GM18873 (cell line): ENCODE measurements at regions not wholly inside any gene's neighbourhood (a gene's known extent, or its start where the extent isn't known, plus 50 kb on each side); places are given as distances from the start of the nearest gene placed in this dataset.

Experiments used
- ATAC-seq: cut with Tn5 transposase; IDR thresholded peaks from one replicate; pipeline ENCODE4 v1.9.1; 2021; ENCODE audit warnings: mild to moderate bottlenecking, moderate library complexity, moderate number of reproducible peaks; ENCODE audit not compliant: unreplicated experiment, low FRiP score

- ATAC-seq = no peak
Observed at GRCh38 chr4:175421506-175421905, 390.6 kb downstream of the GPM6A start.

GRCh38 chr4:175422331-175422730, 389.7 kb downstream of the GPM6A start:
- no peak for ATAC-seq

DNA sequence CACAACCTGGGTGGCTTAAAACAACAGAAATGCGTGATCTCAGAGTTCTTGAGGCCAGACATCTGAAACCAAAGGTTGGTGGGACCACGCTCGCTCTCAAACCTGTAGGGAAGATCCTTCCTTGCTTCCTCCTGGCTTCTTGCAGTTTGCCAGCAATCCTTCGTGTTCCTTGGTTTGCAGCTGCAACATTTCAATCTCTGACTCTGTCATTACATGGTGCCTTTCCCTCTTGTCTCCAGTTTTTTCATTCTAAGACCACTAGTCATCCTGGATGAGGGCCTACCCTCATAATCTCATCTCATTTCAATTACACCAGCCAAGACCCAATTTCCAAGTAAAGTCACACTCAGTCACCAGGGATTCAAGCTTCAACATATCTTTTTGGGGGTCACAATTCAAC, 388.0 kb downstream of the GPM6A start:
- no peak for ATAC-seq

- ATAC-seq = no peak
Observed at GRCh38 chr4:175427751-175428150, 384.3 kb downstream of the GPM6A start.

- ATAC-seq = no peak
Observed at GRCh38 chr4:175431694-175432093, 380.4 kb downstream of the GPM6A start.

GRCh38 chr4:175435381-175435783, 376.7 kb downstream of the GPM6A start:
- no peak for ATAC-seq

GRCh38 chr4:175436196-175436595, 375.9 kb downstream of the GPM6A start:
- no peak for ATAC-seq

- ATAC-seq = no peak
Observed at GRCh38 chr4:175440786-175441185, 371.3 kb downstream of the GPM6A start.

- no peak for ATAC-seq
Observed at GRCh38 chr4:175441256-175441655, 370.8 kb downstream of the GPM6A start.

GRCh38 chr4:175443547-175443946, 368.5 kb downstream of the GPM6A start:
- ATAC-seq = no peak

- ATAC-seq = no peak
Observed at GRCh38 chr4:175444512-175444911, 367.6 kb downstream of the GPM6A start.

- no peak for ATAC-seq
Observed at GRCh38 chr4:175447016-175447415, 365.0 kb downstream of the GPM6A start.

GRCh38 chr4:175450446-175450845, 361.6 kb downstream of the GPM6A start:
- ATAC-seq = no peak

DNA sequence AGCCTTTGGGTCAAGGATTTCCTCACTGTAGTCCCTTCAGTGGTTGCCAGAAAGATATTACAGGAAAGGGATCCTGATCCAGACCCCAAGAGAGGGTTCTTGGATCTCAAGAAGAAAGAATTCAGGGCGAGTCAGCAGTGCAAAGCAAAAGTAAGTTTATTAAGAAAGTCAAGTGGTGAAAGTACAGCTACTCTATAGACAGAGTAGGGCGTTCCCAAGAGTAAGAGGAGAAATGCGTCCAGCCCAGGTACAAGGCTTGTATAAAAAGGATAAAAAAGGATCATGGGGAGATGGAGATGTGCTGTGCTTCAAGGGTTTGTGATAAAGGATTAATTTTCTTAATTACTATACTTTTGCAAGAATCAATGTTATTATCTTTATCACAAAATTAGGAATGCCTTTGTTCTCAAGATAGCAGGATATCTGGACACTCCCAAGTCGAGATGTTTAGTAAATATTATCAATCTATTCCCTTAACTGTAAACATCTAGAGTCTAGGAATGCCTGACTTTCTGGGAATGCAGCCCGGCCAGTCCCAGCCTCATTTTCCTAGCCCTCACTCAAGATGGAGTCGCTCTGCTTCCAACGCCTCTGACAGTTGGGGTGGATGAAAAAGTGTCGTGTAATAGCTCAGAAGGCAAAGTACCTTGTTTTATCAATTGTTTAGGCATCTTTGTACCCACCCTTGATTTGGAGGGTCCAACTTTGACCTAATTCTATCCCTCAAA, 360.7 kb downstream of the GPM6A start:
- ATAC-seq = no peak

GRCh38 chr4:175453456-175453855, 358.6 kb downstream of the GPM6A start:
- no peak for ATAC-seq

- no peak for ATAC-seq
Observed at GRCh38 chr4:175456131-175456530, 355.9 kb downstream of the GPM6A start.

- no peak for ATAC-seq
Observed at GRCh38 chr4:175457956-175458355, 354.1 kb downstream of the GPM6A start.

DNA sequence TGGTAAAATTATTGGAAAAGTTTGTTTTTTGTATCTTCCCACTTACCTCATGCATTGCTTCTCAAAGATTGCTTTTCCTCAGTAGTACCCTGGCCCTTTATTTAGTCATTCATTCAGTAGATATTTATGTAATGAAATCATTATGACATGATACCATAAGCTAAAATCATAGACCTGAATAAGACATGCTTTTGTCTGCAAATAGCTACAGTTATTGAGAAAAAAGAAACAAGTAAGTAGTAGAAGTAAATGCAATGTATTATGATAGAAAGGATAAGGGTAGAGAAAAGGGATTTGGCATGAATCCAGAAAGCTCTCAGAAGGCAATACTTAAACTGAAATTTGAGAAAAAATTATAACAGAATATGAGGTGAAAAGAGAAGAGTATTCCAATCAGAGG, 352.5 kb downstream of the GPM6A start:
- ATAC-seq = no peak

DNA sequence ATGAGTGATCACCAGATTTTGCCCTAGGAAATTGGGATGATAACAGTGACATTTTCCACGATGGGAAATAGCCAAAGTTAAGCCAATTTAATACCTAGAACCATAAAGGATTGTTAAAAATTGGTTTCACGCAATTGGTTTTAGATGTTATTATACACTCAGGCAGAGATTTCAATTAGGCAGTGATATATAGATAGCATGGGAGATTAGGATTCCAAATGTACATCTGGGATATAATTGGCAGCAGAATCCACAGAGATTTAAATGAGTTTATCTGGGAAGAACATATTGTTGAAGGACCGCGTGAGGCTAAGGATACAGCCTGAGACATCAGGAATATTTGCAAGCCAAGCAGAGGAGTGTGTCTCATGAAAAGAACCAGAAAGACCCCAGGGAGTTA, 351.6 kb downstream of the GPM6A start:
- no peak for ATAC-seq

- no peak for ATAC-seq
Observed at GRCh38 chr4:175469514-175469913, 342.6 kb downstream of the GPM6A start.

GRCh38 chr4:175470131-175470530, 341.9 kb downstream of the GPM6A start:
- no peak for ATAC-seq

DNA sequence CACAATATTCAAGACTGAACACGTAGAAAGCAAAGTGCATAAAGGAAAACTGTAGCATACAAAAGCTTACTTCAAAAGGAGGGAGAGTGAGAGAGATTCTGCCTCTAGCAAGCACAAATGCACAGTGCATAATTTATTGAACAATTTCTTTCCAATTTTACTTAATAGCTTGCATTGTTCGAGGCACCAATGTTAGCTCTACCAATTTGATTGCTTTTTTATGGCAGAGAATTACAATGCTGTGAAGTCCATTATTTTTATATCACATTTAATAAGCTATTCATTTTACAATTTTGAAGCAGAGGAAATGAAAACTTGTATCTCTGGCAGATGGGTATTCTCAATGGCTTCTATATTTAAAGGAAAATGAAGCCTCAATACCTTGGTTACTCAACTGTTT, 331.7 kb downstream of the GPM6A start:
- ATAC-seq = no peak
